ENCODE measurements at regions not wholly inside any gene's neighbourhood (a gene's known extent, or its start where the extent isn't known, plus 50 kb on each side); places are given as distances from the start of the nearest gene placed in this dataset.

DNA sequence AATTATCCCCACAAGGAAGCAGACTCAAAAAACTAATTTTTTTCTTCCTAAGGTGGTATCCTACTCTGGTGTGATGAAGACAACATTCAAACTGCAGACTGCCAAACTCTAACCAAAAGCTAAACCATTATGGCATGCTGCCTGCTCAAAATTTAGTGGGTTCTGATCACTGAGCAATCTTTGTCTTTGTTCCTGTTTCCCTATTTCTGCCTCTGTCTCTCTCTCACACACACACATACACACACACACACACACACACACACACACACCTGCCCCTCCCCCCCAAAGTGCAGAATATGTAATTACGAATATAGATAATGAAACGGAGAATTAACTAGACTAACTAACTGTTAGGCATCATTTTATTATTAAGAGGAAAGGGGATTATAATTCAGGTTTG is 1278.6 kb downstream of the PCDH7 start:
- no peaks in the 10 kb centered on the region; a peak in 1 of 7 replicates for H3K36me3 Mint-ChIP-seq (ENCODE audit: insufficient read depth in 1 of 3, low read depth in 3 of 3)
- H2BK15ac ChIP-seq (ENCODE audit: low read depth, low read length): no peak overlapping the region
- no peak overlapping the region for H2AFZ ChIP-seq (ENCODE audit: low read length)
- no peak overlapping the region for H3K9ac ChIP-seq (ENCODE audit: extremely low read depth, insufficient read length, low read length)
- no peak overlapping the region for H3K4ac ChIP-seq (ENCODE audit: low read depth, low read length)
- no peaks in the 10 kb centered on the region for H4K20me1 ChIP-seq (ENCODE audit: control insufficient read depth, insufficient read depth, insufficient read length)
- no peak overlapping the region for H3K56ac ChIP-seq (ENCODE audit: insufficient read length, low read depth, low read length)
- H2BK5ac ChIP-seq (ENCODE audit: insufficient read length, low read length): no peak overlapping the region
- no peak overlapping the region for H3T11ph ChIP-seq (ENCODE audit: low read length)
- no peak overlapping the region for H3K18ac ChIP-seq (ENCODE audit: insufficient read length, low read depth, low read length)
- H3K14ac ChIP-seq (ENCODE audit: insufficient read depth, low read length): no peak overlapping the region
- DNase-seq: no peak
- no peak overlapping the region for H3K23ac ChIP-seq (ENCODE audit: insufficient read length, low read depth, low read length)
- no peak overlapping the region for H4K8ac ChIP-seq (replicated peaks; ENCODE audit: insufficient read length, low read depth, low read length)
- H3K79me2 ChIP-seq (ENCODE audit: insufficient read depth, low read length): no peaks in the 10 kb centered on the region
- no peaks in the 10 kb centered on the region for H3K9me3 ChIP-seq (ENCODE audit: control insufficient read depth, low read depth, low read length)
- no CpG with 5 or more reads among the region's 2 CpGs for WGBS (ENCODE audit: extremely low coverage, insufficient read length, low lambda C conversion rate)
- no peak overlapping the region for H3K27ac ChIP-seq (ENCODE audit: insufficient read length, low read depth, low read length)
- H3K23me2 ChIP-seq (ENCODE audit: insufficient read length, low read depth, low read length, poor library complexity, severe bottlenecking): no peaks in the 10 kb centered on the region
- H2BK12ac ChIP-seq (ENCODE audit: insufficient read length, low read depth, low read length): no peak overlapping the region
- no peak overlapping the region for H3K27ac Mint-ChIP-seq
- H2BK120ac ChIP-seq (ENCODE audit: low read depth, low read length, poor library complexity, severe bottlenecking): no peak overlapping the region
- no peaks in the 10 kb centered on the region for H3K79me1 ChIP-seq (ENCODE audit: insufficient read depth, low read depth, low read length, poor library complexity, severe bottlenecking)
- no peaks in the 10 kb centered on the region for H3K27me3 ChIP-seq (ENCODE audit: insufficient read depth, low read length)
- H4K5ac ChIP-seq (ENCODE audit: insufficient read length, low read depth, low read length): no peak overlapping the region
- H2AK5ac ChIP-seq (ENCODE audit: insufficient read length, low read length): no peak overlapping the region
- no peaks in the 10 kb centered on the region for H3K27me3 Mint-ChIP-seq (ENCODE audit: low read depth)
- H3K9me3 Mint-ChIP-seq: peaks cover 0 to 3% of the 10 kb centered on the region in 2 experiments; a peak in 1 of 5 replicates
- TF ChIP-seq, protein P1, sequence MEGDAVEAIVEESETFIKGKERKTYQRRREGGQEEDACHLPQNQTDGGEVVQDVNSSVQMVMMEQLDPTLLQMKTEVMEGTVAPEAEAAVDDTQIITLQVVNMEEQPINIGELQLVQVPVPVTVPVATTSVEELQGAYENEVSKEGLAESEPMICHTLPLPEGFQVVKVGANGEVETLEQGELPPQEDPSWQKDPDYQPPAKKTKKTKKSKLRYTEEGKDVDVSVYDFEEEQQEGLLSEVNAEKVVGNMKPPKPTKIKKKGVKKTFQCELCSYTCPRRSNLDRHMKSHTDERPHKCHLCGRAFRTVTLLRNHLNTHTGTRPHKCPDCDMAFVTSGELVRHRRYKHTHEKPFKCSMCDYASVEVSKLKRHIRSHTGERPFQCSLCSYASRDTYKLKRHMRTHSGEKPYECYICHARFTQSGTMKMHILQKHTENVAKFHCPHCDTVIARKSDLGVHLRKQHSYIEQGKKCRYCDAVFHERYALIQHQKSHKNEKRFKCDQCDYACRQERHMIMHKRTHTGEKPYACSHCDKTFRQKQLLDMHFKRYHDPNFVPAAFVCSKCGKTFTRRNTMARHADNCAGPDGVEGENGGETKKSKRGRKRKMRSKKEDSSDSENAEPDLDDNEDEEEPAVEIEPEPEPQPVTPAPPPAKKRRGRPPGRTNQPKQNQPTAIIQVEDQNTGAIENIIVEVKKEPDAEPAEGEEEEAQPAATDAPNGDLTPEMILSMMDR (conservative IDR thresholded peaks at IDR 0.05): no peak
- no peak overlapping the region for H3K4me3 Mint-ChIP-seq
- H3K4me1 Mint-ChIP-seq: peaks cover 38 to 39% of the 10 kb centered on the region in 2 experiments
- H3K4me1 ChIP-seq (ENCODE audit: insufficient read depth, low read length): no peaks in the 10 kb centered on the region
- H2BK20ac ChIP-seq (ENCODE audit: low read depth, low read length, poor library complexity, severe bottlenecking): no peak overlapping the region
- no peak overlapping the region for H4K91ac ChIP-seq (ENCODE audit: insufficient read length, low read depth, low read length)
- no peak overlapping the region for H3K4me2 ChIP-seq (ENCODE audit: insufficient read depth, insufficient read length, low read length)

Data from H9 (cell line).